Activated CD8-positive, alpha-beta T cell treated with anti-CD3 and anti-CD28 coated beads for 36 hours (primary cell): ENCODE measurements at regions not wholly inside any gene's neighbourhood (a gene's known extent, or its start where the extent isn't known, plus 50 kb on each side); places are given as distances from the start of the nearest gene placed in this dataset.

Source experiments
- ATAC-seq: fragments of 200-7000 bp; cut with Tn5 transposase; one replicate; pipeline ENCODE4 v1.10.0; 2021; ENCODE audit warnings: mild to moderate bottlenecking, moderate library complexity
- CTCF ChIA-PET: fragments of 350-600 bp; sonication (Branson Sonifier 250); formaldehyde crosslinking; loops from one replicate; lab custom pipeline; 2021; ENCODE audit warnings: antibody characterized with exemption; lab: Charles Lee
- POLR2A ChIA-PET: fragments of 350-600 bp; sonication (Branson Sonifier 250); formaldehyde crosslinking; loops from one replicate; lab custom pipeline; 2021; ENCODE audit warnings: antibody characterized with exemption; lab: Charles Lee
- DNase-seq: peaks from one replicate; pipeline ENCODE4 v3.0.0-alpha.2; 2020
- H3K27ac Mint-ChIP-seq: one replicate; pipeline ENCODE4 v1.8.0; 2021; ENCODE audit warnings: mild to moderate bottlenecking, mixed read lengths
- H3K27me3 Mint-ChIP-seq: one replicate; pipeline ENCODE4 v1.8.0; 2021; ENCODE audit warnings: mixed read lengths
- H3K36me3 Mint-ChIP-seq: one replicate; pipeline ENCODE4 v1.8.0; 2021; ENCODE audit warnings: low read depth, mixed read lengths
- H3K4me1 Mint-ChIP-seq: one replicate; pipeline ENCODE4 v1.8.0; 2021; ENCODE audit warnings: low read depth, mixed read lengths
- H3K4me3 Mint-ChIP-seq: one replicate; pipeline ENCODE4 v1.8.0; 2021; ENCODE audit warnings: mild to moderate bottlenecking, moderate library complexity, mixed read lengths
- H3K9me3 Mint-ChIP-seq: one replicate; pipeline ENCODE4 v1.8.0; 2021; ENCODE audit warnings: mixed read lengths
- intact Hi-C: fragments of 100-400 bp; cut with micrococcal nuclease; formaldehyde crosslinking; loops from one replicate; pipeline ENCODE4 v1.10.0; 2022
- TF ChIP-seq, protein P1 (sequence below): fragments of 200-600 bp; IDR thresholded peaks from one replicate; pipeline ENCODE4 v1.8.0; 2022; ENCODE audit warnings: antibody characterized with exemption, mild to moderate bottlenecking

DNA sequence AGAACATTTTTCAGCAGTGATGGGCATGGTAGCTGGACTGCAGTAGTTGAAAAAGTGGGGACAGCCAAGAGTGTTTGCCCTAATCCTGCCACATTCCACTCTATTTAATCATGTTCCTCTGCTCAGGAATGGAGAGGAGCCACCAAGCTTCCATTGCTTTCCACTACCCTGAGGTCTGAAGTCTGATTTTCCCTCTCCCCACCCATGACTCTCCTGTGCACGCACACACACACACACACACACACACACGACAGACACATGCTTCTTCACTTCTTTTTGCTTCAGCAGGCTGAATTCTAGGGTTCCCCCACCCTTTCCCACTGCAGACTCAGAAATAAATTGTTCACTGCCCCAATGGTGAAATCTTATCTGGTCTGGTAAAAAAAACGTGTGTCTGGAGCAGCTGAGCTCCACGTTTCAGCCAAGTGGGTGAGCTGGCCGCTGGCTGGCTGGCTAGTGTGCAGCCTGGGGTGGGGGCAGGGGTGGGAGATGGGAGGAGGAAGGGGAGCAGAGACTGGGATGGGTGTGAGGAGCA, 142.7 kb upstream of the NALF2 start:
- no peak for DNase-seq
- CTCF ChIA-PET = no interaction called here
- intact Hi-C loops = no loop called here
- POLR2A ChIA-PET = no interaction called here
- Mint-ChIP-seq H3K4me3 (no peak overlapping the region), H3K4me1 (no peaks in the 10 kb centered on the region), H3K27ac (no peak overlapping the region), H3K36me3 (no peaks in the 10 kb centered on the region), H3K9me3 (no peaks in the 10 kb centered on the region), H3K27me3 (no peaks in the 10 kb centered on the region)
- TF ChIP-seq, protein P1, sequence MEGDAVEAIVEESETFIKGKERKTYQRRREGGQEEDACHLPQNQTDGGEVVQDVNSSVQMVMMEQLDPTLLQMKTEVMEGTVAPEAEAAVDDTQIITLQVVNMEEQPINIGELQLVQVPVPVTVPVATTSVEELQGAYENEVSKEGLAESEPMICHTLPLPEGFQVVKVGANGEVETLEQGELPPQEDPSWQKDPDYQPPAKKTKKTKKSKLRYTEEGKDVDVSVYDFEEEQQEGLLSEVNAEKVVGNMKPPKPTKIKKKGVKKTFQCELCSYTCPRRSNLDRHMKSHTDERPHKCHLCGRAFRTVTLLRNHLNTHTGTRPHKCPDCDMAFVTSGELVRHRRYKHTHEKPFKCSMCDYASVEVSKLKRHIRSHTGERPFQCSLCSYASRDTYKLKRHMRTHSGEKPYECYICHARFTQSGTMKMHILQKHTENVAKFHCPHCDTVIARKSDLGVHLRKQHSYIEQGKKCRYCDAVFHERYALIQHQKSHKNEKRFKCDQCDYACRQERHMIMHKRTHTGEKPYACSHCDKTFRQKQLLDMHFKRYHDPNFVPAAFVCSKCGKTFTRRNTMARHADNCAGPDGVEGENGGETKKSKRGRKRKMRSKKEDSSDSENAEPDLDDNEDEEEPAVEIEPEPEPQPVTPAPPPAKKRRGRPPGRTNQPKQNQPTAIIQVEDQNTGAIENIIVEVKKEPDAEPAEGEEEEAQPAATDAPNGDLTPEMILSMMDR = no peak
- ATAC-seq = no peak

DNA sequence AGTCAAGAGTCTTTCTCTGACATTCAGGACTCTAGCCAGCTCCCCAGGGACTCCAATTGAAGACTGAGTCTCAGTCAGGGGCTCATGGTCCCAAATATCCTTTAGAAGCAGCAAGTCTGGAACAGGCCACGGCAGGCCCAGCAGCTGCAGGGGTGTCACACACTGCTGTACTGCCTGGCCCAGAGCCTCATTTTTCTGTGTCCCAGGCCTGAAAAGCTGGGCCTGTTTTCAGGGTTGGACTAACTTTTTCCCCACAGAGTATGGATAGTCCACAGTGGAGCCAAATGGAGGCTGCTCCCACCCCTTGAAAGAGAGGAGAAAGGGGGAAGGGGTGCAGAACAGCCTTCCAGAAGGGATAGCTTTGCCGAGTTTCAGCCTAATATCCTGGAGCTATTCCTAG, 146.8 kb upstream of the NALF2 start:
- POLR2A ChIA-PET = no interaction called here
- no peak overlapping the region for H3K27ac Mint-ChIP-seq

DNA sequence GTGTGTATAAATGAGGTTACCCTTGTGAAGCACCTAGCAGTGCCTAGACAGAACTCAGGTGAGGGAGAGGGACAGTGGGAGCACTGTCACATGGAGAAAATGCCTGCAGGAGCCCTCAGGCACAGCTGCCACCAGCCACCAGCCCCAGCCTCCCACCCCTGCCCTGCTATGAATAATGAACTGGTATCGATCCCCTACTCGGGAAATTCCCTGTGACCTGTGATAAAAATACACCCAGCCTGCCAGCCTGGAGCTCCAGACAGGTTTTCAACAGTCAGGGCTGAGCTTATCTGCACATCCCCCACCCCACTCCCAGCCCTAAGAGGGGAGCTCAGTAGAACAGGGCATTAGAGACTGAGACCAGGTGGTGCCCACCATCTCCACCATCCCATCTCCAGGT, 159.6 kb upstream of the PJA1 start:
- Mint-ChIP-seq H3K9me3 (no peaks in the 10 kb centered on the region), H3K27me3 (no peaks in the 10 kb centered on the region), H3K27ac (no peak overlapping the region), H3K4me1 (no peaks in the 10 kb centered on the region), H3K4me3 (no peak overlapping the region), H3K36me3 (no peaks in the 10 kb centered on the region)
- DNase-seq (no peak), ATAC-seq (no peak)
- intact Hi-C loops = no loop called here
- POLR2A ChIA-PET = no interaction called here
- CTCF ChIA-PET = no interaction called here
- TF ChIP-seq, protein P1 = no peak

More for the DNA sequence above, 146.8 kb upstream of the NALF2 start:
- Mint-ChIP-seq H3K9me3 (peaks cover 6% of the 10 kb centered on the region), H3K4me1 (no peaks in the 10 kb centered on the region), H3K27me3 (no peaks in the 10 kb centered on the region), H3K36me3 (no peaks in the 10 kb centered on the region), H3K4me3 (no peak overlapping the region)
- ATAC-seq (no peak), DNase-seq (no peak)
- TF ChIP-seq, protein P1 = no peak
- CTCF ChIA-PET = no interaction called here
- intact Hi-C loops = no loop called here

DNA sequence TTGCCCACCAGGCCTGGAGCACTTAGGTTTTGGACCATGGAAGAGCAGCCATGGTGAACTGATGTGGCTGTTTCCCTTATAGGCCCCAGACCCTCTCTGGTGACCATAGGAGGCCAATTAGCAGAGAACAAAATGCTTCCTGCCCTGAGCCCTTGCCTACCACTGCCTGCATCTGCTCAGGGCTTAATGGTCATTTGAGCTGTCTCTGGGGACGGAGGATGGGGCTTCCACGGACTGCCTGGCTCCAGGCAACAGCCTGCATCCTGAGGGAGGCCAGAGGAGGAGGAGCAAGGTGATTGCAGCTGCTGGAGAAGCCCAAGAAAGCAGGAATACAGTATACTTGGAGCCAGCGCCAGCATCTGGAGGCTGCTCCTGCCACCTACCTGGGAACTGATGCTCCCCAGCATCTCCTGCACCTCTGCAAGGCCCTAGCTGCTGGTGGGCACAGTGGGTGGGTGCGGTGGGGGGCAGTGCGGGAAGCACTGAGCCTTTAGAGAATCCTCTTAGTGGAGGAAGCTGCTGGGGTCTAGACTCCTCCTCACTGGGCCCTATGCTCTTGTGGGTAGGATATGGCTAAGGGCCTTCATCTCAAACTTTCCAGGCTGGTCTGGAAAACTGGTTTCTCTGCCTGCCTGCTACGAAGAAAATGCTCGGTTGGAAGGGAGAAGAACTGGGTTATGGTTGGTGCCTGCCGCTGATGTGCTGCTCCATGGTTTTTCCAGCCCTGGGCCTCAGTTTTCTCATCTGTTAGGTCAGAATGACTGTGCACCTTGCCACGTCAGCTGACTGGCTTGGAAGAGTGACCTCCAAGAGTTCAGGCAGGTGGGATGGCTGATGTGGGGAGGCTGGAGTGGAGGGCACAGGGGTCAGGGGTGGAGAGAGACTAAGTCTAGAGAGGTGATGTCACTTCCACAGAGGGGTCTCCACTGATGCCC, 158.8 kb upstream of the PJA1 start:
- CTCF ChIA-PET = no interaction called here
- intact Hi-C loops = no loop called here
- H3K4me1 Mint-ChIP-seq = no peaks in the 10 kb centered on the region
- POLR2A ChIA-PET = no interaction called here
- no peaks in the 10 kb centered on the region for H3K9me3 Mint-ChIP-seq
- no peak overlapping the region for H3K4me3 Mint-ChIP-seq
- TF ChIP-seq, protein P1 = no peak
- H3K27me3 Mint-ChIP-seq = no peaks in the 10 kb centered on the region
- H3K27ac Mint-ChIP-seq = no peak overlapping the region
- no peak for ATAC-seq
- no peaks in the 10 kb centered on the region for H3K36me3 Mint-ChIP-seq
- DNase-seq = no peak

DNA sequence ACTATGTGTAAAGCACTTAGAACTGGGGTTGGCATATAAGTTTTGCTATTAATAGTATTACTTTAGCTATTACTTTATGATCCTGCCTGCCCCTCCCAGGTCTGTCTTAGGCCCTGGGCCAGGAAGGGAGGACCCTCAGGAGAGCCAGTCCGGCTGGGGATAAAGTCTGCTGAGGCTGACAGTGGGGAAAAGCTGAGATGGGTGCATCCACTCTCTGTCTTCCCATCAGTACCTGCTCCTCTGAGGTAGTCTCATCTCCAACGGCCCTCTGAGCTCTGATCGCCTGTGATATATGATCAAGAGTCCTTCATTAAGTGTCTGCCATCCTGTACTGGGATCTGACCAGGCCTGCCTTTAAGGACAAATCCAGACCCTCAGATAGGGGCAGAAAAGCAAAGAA, 156.5 kb upstream of the PJA1 start:
- POLR2A ChIA-PET = no interaction called here
- TF ChIP-seq, protein P1 = no peak
- DNase-seq = no peak

More for the DNA sequence above, 156.5 kb upstream of the PJA1 start:
- intact Hi-C loops = no loop called here
- ATAC-seq = no peak
- H3K36me3 Mint-ChIP-seq = no peaks in the 10 kb centered on the region
- no peaks in the 10 kb centered on the region for H3K27me3 Mint-ChIP-seq
- CTCF ChIA-PET = no interaction called here
- no peaks in the 10 kb centered on the region for H3K4me1 Mint-ChIP-seq
- no peak overlapping the region for H3K4me3 Mint-ChIP-seq
- H3K27ac Mint-ChIP-seq = no peak overlapping the region
- H3K9me3 Mint-ChIP-seq = no peaks in the 10 kb centered on the region
